Endothelial cell of umbilical vein (primary cell): ENCODE measurements at regions not wholly inside any gene's neighbourhood (a gene's known extent, or its start where the extent isn't known, plus 50 kb on each side); places are given as distances from the start of the nearest gene placed in this dataset.

ENCODE experiments used
- EZH2 ChIP-seq: IDR thresholded peaks from 2 replicates; pipeline ENCODE4 v1.6.1; 2012; ENCODE audit warnings: borderline replicate concordance, low read depth, mild to moderate bottlenecking, moderate library complexity, low read length, inconsistent platforms; ENCODE audit not compliant: severe bottlenecking
- GATA2 ChIP-seq: IDR thresholded peaks from 2 replicates; pipeline ENCODE4 v1.7.0; 2011; ENCODE audit warnings: low read depth, mild to moderate bottlenecking, moderate library complexity, mixed read lengths, low read length; ENCODE audit not compliant: insufficient read length, insufficient read depth
- JUN ChIP-seq: IDR thresholded peaks from 2 replicates; pipeline ENCODE4 v1.6.1; 2011; ENCODE audit warnings: borderline replicate concordance, low read depth; ENCODE audit not compliant: insufficient read length, insufficient read depth
- MYC ChIP-seq: IDR thresholded peaks from one replicate; pipeline ENCODE4 v1.6.1; 2011; ENCODE audit warnings: mild to moderate bottlenecking, low read depth, low read length
- POLR2A ChIP-seq: IDR thresholded peaks from 2 replicates; pipeline ENCODE4 v1.6.1; 2012; ENCODE audit warnings: low read depth, mild to moderate bottlenecking, control low read depth, low read length
- POLR2AphosphoS5 ChIP-seq: IDR thresholded peaks from 2 replicates; pipeline ENCODE4 v1.6.1; 2012; ENCODE audit warnings: low read depth, mild to moderate bottlenecking, control low read depth, low read length, moderate library complexity; ENCODE audit not compliant: insufficient read depth
- TF ChIP-seq, protein P1 (sequence below), 2 donors: IDR thresholded peaks; 1 replicate in 1 of 2; 2 replicates in 1 of 2; pipeline ENCODE4 v1.5.1; 2011; ENCODE audit warnings: low read length in 2 of 2, mild to moderate bottlenecking in 2 of 2, moderate library complexity in 2 of 2, control low read depth in 1 of 2, inconsistent platforms in 1 of 2, low read depth in 1 of 2; ENCODE audit not compliant: insufficient read depth in 1 of 2; ENCODE audit errors: extremely low read depth in 1 of 2
- TF ChIP-seq, protein P2 (sequence below): IDR thresholded peaks from 2 replicates; pipeline ENCODE4 v1.6.1; 2011; ENCODE audit not compliant: insufficient read depth, insufficient read length

DNA sequence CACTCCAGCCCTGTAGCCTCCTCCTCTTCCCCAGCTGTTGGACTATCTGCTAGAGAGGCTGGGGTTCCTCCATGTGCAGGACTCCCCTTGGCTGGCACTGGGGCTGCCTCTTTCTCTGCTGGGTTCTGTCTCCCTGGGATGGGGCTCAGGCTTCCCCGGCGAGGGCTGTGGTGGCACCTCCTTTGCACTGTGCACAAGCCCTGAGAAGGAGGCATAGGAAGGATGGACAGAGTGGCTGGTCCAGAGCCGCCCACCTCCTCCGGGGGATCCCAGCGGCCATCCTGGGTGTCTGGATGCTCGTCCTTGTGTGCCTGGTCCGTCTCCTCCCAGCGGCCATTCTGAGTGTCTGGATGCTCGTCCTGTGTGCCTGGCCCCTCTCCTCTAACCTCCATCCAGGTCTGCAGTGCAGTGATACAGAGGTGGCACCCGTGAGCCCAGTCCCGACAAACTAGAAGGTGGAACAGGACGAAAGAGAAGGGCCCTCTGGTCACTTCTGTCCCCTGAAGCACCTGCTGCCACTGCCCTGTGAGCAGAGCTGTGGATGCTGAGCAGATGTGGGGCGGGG is 633.7 kb downstream of the BRD1 start:
- TF ChIP-seq, protein P1, sequence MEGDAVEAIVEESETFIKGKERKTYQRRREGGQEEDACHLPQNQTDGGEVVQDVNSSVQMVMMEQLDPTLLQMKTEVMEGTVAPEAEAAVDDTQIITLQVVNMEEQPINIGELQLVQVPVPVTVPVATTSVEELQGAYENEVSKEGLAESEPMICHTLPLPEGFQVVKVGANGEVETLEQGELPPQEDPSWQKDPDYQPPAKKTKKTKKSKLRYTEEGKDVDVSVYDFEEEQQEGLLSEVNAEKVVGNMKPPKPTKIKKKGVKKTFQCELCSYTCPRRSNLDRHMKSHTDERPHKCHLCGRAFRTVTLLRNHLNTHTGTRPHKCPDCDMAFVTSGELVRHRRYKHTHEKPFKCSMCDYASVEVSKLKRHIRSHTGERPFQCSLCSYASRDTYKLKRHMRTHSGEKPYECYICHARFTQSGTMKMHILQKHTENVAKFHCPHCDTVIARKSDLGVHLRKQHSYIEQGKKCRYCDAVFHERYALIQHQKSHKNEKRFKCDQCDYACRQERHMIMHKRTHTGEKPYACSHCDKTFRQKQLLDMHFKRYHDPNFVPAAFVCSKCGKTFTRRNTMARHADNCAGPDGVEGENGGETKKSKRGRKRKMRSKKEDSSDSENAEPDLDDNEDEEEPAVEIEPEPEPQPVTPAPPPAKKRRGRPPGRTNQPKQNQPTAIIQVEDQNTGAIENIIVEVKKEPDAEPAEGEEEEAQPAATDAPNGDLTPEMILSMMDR (IDR thresholded peaks at IDR 0.05; ENCODE audit: extremely low read depth in 1 of 2, insufficient read depth in 1 of 2, low read depth in 1 of 2, low read length in 2 of 2), result no peak
- TF ChIP-seq EZH2 (no peak), POLR2AphosphoS5 (no peak), POLR2A (no peak), MYC (no peak), JUN (no peak), GATA2 (no peak)
- TF ChIP-seq, protein P2, sequence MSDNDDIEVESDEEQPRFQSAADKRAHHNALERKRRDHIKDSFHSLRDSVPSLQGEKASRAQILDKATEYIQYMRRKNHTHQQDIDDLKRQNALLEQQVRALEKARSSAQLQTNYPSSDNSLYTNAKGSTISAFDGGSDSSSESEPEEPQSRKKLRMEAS, result no peak
